ENCODE measurements at regions not wholly inside any gene's neighbourhood (a gene's known extent, or its start where the extent isn't known, plus 50 kb on each side); places are given as distances from the start of the nearest gene placed in this dataset.

- Mint-ChIP-seq H3K4me1 (ENCODE audit: low read depth) (peaks cover 10% of the 10 kb centered on the region), H3K4me3 (no peak overlapping the region), H3K36me3 (ENCODE audit: low read depth) (no peaks in the 10 kb centered on the region), H3K27ac (no peak overlapping the region), H3K9me3 (peaks cover 3% of the 10 kb centered on the region), H3K27me3 (ENCODE audit: insufficient read depth) (peaks cover 6% of the 10 kb centered on the region)
- TF ChIP-seq CTCF (IDR thresholded peaks at IDR 0.05), result no peak
- no peak for DNase-seq
Observed at GRCh38 chr2:8593243-8593642, 88.6 kb upstream of the ID2 start.

- no peak for TF ChIP-seq CTCF (IDR thresholded peaks at IDR 0.05)
- Mint-ChIP-seq H3K27me3 (ENCODE audit: insufficient read depth) (peaks cover 6% of the 10 kb centered on the region), H3K36me3 (ENCODE audit: low read depth) (no peaks in the 10 kb centered on the region), H3K27ac (no peak overlapping the region), H3K4me1 (ENCODE audit: low read depth) (peaks cover 15% of the 10 kb centered on the region), H3K9me3 (peaks cover 3% of the 10 kb centered on the region), H3K4me3 (no peak overlapping the region)
- no peak for DNase-seq
Observed at GRCh38 chr2:8594731-8595427, 87.0 kb upstream of the ID2 start.

- no peak for TF ChIP-seq CTCF (IDR thresholded peaks at IDR 0.05)
- H3K4me1 Mint-ChIP-seq (ENCODE audit: low read depth), result peaks cover 15% of the 10 kb centered on the region
- no peak for DNase-seq
- no peak overlapping the region for H3K4me3 Mint-ChIP-seq
- no peaks in the 10 kb centered on the region for H3K36me3 Mint-ChIP-seq (ENCODE audit: low read depth)
- H3K27ac Mint-ChIP-seq, result no peak overlapping the region
- H3K27me3 Mint-ChIP-seq (ENCODE audit: insufficient read depth), result peaks cover 6% of the 10 kb centered on the region
- H3K9me3 Mint-ChIP-seq, result peaks cover 3% of the 10 kb centered on the region
Observed at GRCh38 chr2:8595428-8595805, 86.4 kb upstream of the ID2 start.

GRCh38 chr2:8595811-8596600 is 85.8 kb upstream of the ID2 start:
- H3K4me1 Mint-ChIP-seq (ENCODE audit: low read depth), result peaks cover 15% of the 10 kb centered on the region
- H3K27ac Mint-ChIP-seq, result no peak overlapping the region
- H3K9me3 Mint-ChIP-seq, result peaks cover 3% of the 10 kb centered on the region
- no peak overlapping the region for H3K4me3 Mint-ChIP-seq
- peaks cover 6% of the 10 kb centered on the region for H3K27me3 Mint-ChIP-seq (ENCODE audit: insufficient read depth)
- no peaks in the 10 kb centered on the region for H3K36me3 Mint-ChIP-seq (ENCODE audit: low read depth)
- TF ChIP-seq CTCF (IDR thresholded peaks at IDR 0.05), result no peak
- no peak for DNase-seq

- Mint-ChIP-seq H3K27ac (peak overlapping the region; percentile 42), H3K4me3 (no peak overlapping the region), H3K27me3 (ENCODE audit: insufficient read depth) (peaks cover 6% of the 10 kb centered on the region; the same call in 1 of the 2 replicates), H3K4me1 (ENCODE audit: low read depth) (peaks cover 15% of the 10 kb centered on the region), H3K9me3 (peaks cover 3% of the 10 kb centered on the region), H3K36me3 (ENCODE audit: low read depth) (no peaks in the 10 kb centered on the region)
- no peak for DNase-seq
- TF ChIP-seq CTCF (IDR thresholded peaks at IDR 0.05), result no peak
Observed at GRCh38 chr2:8597094-8597493, 84.8 kb upstream of the ID2 start.

Measured in HFFc6 (cell line).